ENCODE measurements at regions not wholly inside any gene's neighbourhood (a gene's known extent, or its start where the extent isn't known, plus 50 kb on each side); places are given as distances from the start of the nearest gene placed in this dataset.

DNA sequence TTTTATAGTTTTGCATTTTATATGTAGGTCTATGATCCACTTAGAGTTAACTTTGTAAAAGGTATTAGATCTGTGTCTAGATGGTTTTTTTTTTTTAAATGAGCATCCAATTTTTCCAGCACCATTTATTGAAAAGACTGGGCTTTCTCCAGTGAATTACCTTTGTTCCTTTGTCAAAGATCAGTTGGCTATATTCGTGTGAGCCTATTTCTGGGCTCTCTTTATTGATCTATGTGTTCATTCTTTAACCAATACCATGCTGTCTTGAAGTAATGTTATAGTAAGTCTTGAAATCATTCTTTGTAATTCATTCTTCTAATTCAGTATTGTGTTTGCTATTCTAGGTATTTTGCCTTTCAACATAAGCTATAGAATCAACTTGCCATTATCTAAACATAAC lies 165.4 kb upstream of the ARPP21 start:
- TF ChIP-seq CTCF (IDR thresholded peaks at IDR 0.05) (no peak), POLR2A (IDR thresholded peaks at IDR 0.05) (no peak)
